Karpas-422 (cell line): ENCODE measurements at regions not wholly inside any gene's neighbourhood (a gene's known extent, or its start where the extent isn't known, plus 50 kb on each side); places are given as distances from the start of the nearest gene placed in this dataset.

Experiments
- DNase-seq: peaks from one replicate; pipeline ENCODE4 v3.0.0-alpha.2; 2015
- H2AFZ ChIP-seq: fragments of 200-600 bp; sonication (generic); 2 replicates; pipeline ENCODE4 v1.6.1; 2014; ENCODE audit warnings: antibody characterized with exemption, low read length, mixed read lengths
- H3K27ac ChIP-seq: fragments of 200-600 bp; sonication (generic); 2 replicates; pipeline ENCODE4 v1.5.1; 2014; ENCODE audit warnings: mild to moderate bottlenecking, low read length, moderate library complexity
- H3K27me3 ChIP-seq: fragments of 200-600 bp; sonication (generic); 2 replicates; pipeline ENCODE4 v1.6.1; 2014; ENCODE audit warnings: low read length, mixed read lengths
- H3K36me3 ChIP-seq: fragments of 200-600 bp; sonication (generic); 2 replicates; pipeline ENCODE4 v1.6.1; 2014; ENCODE audit warnings: low read length, mixed read lengths; ENCODE audit not compliant: insufficient read depth
- H3K4me1 ChIP-seq: fragments of 200-600 bp; sonication (generic); 2 replicates; pipeline ENCODE4 v1.6.1; 2014; ENCODE audit warnings: mild to moderate bottlenecking, low read length, mixed read lengths
- H3K4me2 ChIP-seq: fragments of 200-600 bp; sonication (generic); 2 replicates; pipeline ENCODE4 v1.6.1; 2014; ENCODE audit warnings: low read length, low read depth, mild to moderate bottlenecking; ENCODE audit not compliant: poor library complexity, severe bottlenecking
- H3K4me3 ChIP-seq: fragments of 200-600 bp; sonication (generic); 2 replicates; pipeline ENCODE4 v1.5.1; 2014; ENCODE audit warnings: mild to moderate bottlenecking, antibody characterized with exemption, low read length, mixed read lengths
- H3K79me2 ChIP-seq: fragments of 200-600 bp; sonication (generic); 2 replicates; pipeline ENCODE4 v1.6.1; 2014; ENCODE audit warnings: mild to moderate bottlenecking, low read length, mixed read lengths
- H3K9ac ChIP-seq: fragments of 200-600 bp; sonication (generic); 2 replicates; pipeline ENCODE4 v1.6.0; 2014; ENCODE audit warnings: low read length
- H3K9me2 ChIP-seq: fragments of 200-600 bp; sonication (generic), shearing (Covaris generic); replicated peaks from 2 replicates; pipeline ENCODE4 v1.6.0; 2014; ENCODE audit warnings: mild to moderate bottlenecking, low read length, moderate library complexity; ENCODE audit not compliant: insufficient read depth
- H3K9me3 ChIP-seq: fragments of 300-700, 200-600 bp; sonication (generic); 2 replicates; pipeline ENCODE4 v1.6.1; 2014; ENCODE audit warnings: low read length, mixed read lengths
- H4K20me1 ChIP-seq: fragments of 200-600 bp; sonication (generic); 2 replicates; pipeline ENCODE4 v1.6.1; 2014; ENCODE audit warnings: mild to moderate bottlenecking, antibody characterized with exemption, low read length, low read depth; ENCODE audit not compliant: insufficient read depth

GRCh38 chrX:84932814-84933213 is 70.9 kb upstream of the APOOL start:
- no peak overlapping the region for H3K4me2 ChIP-seq
- no peak overlapping the region for H2AFZ ChIP-seq
- H3K4me1 ChIP-seq = no peaks in the 10 kb centered on the region
- no peak overlapping the region for H3K9ac ChIP-seq
- no peak for DNase-seq
- H3K79me2 ChIP-seq = no peaks in the 10 kb centered on the region
- H3K36me3 ChIP-seq = no peaks in the 10 kb centered on the region
- no peaks in the 10 kb centered on the region for H4K20me1 ChIP-seq
- H3K27me3 ChIP-seq = no peaks in the 10 kb centered on the region
- H3K27ac ChIP-seq = no peak overlapping the region
- no peaks in the 10 kb centered on the region for H3K9me3 ChIP-seq
- H3K4me3 ChIP-seq = no peak overlapping the region
- no peaks in the 10 kb centered on the region for H3K9me2 ChIP-seq

- Histone ChIP-seq H3K27ac (no peak overlapping the region), H3K36me3 (no peaks in the 10 kb centered on the region), H4K20me1 (no peaks in the 10 kb centered on the region), H3K79me2 (no peaks in the 10 kb centered on the region), H3K9me2 (no peaks in the 10 kb centered on the region), H3K27me3 (no peaks in the 10 kb centered on the region), H3K9ac (no peak overlapping the region), H2AFZ (no peak overlapping the region), H3K4me2 (no peak overlapping the region), H3K4me3 (no peak overlapping the region), H3K4me1 (no peaks in the 10 kb centered on the region), H3K9me3 (no peaks in the 10 kb centered on the region)
- DNase-seq = no peak
Measured at GRCh38 chrX:84933956-84934556, 69.6 kb upstream of the APOOL start.
